ENCODE measurements at regions not wholly inside any gene's neighbourhood (a gene's known extent, or its start where the extent isn't known, plus 50 kb on each side); places are given as distances from the start of the nearest gene placed in this dataset.

- H2BK12ac ChIP-seq (ENCODE audit: insufficient read length, low read depth, low read length): no peak overlapping the region
- no peak overlapping the region for H3T11ph ChIP-seq (ENCODE audit: low read length)
- H3K27ac ChIP-seq (ENCODE audit: insufficient read length, low read depth, low read length): no peak overlapping the region
- no peak overlapping the region for H4K91ac ChIP-seq (ENCODE audit: insufficient read length, low read depth, low read length)
- no peak overlapping the region for H4K5ac ChIP-seq (ENCODE audit: insufficient read length, low read depth, low read length)
- no peaks in the 10 kb centered on the region for H4K20me1 ChIP-seq (ENCODE audit: control insufficient read depth, insufficient read depth, insufficient read length)
- H3K4ac ChIP-seq (ENCODE audit: low read depth, low read length): no peak overlapping the region
- Mint-ChIP-seq H3K4me3 (no peak overlapping the region), H3K27ac (no peak overlapping the region), H3K9me3 (peaks cover under 1 to 2% of the 10 kb centered on the region in 2 experiments; a peak in 4 of 5 replicates), H3K36me3 (ENCODE audit: insufficient read depth in 1 of 3, low read depth in 3 of 3) (peaks cover 0 to 2% (median under 1%) of the 10 kb centered on the region in 3 experiments; a peak in 1 of 7 replicates), H3K27me3 (ENCODE audit: low read depth) (no peaks in the 10 kb centered on the region), H3K4me1 (no peaks in the 10 kb centered on the region)
- DNase-seq: no peak
- H2BK15ac ChIP-seq (ENCODE audit: low read depth, low read length): no peak overlapping the region
- no peaks in the 10 kb centered on the region for H3K9me3 ChIP-seq (ENCODE audit: control insufficient read depth, low read depth, low read length)
- H3K18ac ChIP-seq (ENCODE audit: insufficient read length, low read depth, low read length): no peak overlapping the region
- no peaks in the 10 kb centered on the region for H3K23me2 ChIP-seq (ENCODE audit: insufficient read length, low read depth, low read length, poor library complexity, severe bottlenecking)
- H3K79me1 ChIP-seq (ENCODE audit: insufficient read depth, low read depth, low read length, poor library complexity, severe bottlenecking): no peaks in the 10 kb centered on the region
- no peak overlapping the region for H4K8ac ChIP-seq (replicated peaks; ENCODE audit: insufficient read length, low read depth, low read length)
- WGBS (ENCODE audit: extremely low coverage, insufficient read length, low lambda C conversion rate): no CpG with 5 or more reads among the region's 2 CpGs
- H2AK5ac ChIP-seq (ENCODE audit: insufficient read length, low read length): no peak overlapping the region
- no peak overlapping the region for H2AFZ ChIP-seq (ENCODE audit: low read length)
- no peaks in the 10 kb centered on the region for H3K4me1 ChIP-seq (ENCODE audit: insufficient read depth, low read length)
- no peak overlapping the region for H2BK5ac ChIP-seq (ENCODE audit: insufficient read length, low read length)
- no peak overlapping the region for H2BK120ac ChIP-seq (ENCODE audit: low read depth, low read length, poor library complexity, severe bottlenecking)
- no peak overlapping the region for H3K14ac ChIP-seq (ENCODE audit: insufficient read depth, low read length)
- no peak for TF ChIP-seq CTCF (conservative IDR thresholded peaks at IDR 0.05)
- no peaks in the 10 kb centered on the region for H3K79me2 ChIP-seq (ENCODE audit: insufficient read depth, low read length)
- no peak overlapping the region for H2BK20ac ChIP-seq (ENCODE audit: low read depth, low read length, poor library complexity, severe bottlenecking)
- no peak overlapping the region for H3K23ac ChIP-seq (ENCODE audit: insufficient read length, low read depth, low read length)
- no peaks in the 10 kb centered on the region for H3K27me3 ChIP-seq (ENCODE audit: insufficient read depth, low read length)
- no peak overlapping the region for H3K56ac ChIP-seq (ENCODE audit: insufficient read length, low read depth, low read length)
- H3K4me2 ChIP-seq (ENCODE audit: insufficient read depth, insufficient read length, low read length): no peak overlapping the region
- H3K9ac ChIP-seq (ENCODE audit: extremely low read depth, insufficient read length, low read length): no peak overlapping the region
Measured at GRCh38 chr3:163438760-163439159, 1639.5 kb downstream of the SI start.
